ENCODE measurements at regions not wholly inside any gene's neighbourhood (a gene's known extent, or its start where the extent isn't known, plus 50 kb on each side); places are given as distances from the start of the nearest gene placed in this dataset.

DNA sequence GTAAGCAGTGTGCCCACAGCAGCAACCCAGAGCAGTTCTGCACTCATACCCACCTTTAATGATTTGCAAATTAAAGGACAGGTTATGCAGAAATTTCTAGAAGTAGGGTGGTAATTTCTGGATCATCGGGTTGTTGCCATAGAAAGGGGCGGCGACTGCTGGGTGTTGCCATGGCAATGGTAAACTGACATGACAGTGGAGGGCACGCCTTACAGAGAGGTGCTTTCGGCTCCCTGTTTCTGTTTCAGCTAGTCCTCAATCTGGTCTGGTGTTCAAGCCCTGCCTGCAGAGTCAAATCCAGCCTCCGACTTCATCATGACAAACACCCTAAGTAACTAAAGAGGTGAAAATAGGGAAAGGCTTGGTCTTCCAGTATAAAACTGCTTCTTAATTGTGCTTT is 667.7 kb downstream of the SOCS6 start:
- H3K4me3 Mint-ChIP-seq (ENCODE audit: unreplicated experiment), result no peak overlapping the region
- no peaks in the 10 kb centered on the region for H3K4me1 Mint-ChIP-seq (ENCODE audit: low read depth, unreplicated experiment)
- TF ChIP-seq, protein P1, sequence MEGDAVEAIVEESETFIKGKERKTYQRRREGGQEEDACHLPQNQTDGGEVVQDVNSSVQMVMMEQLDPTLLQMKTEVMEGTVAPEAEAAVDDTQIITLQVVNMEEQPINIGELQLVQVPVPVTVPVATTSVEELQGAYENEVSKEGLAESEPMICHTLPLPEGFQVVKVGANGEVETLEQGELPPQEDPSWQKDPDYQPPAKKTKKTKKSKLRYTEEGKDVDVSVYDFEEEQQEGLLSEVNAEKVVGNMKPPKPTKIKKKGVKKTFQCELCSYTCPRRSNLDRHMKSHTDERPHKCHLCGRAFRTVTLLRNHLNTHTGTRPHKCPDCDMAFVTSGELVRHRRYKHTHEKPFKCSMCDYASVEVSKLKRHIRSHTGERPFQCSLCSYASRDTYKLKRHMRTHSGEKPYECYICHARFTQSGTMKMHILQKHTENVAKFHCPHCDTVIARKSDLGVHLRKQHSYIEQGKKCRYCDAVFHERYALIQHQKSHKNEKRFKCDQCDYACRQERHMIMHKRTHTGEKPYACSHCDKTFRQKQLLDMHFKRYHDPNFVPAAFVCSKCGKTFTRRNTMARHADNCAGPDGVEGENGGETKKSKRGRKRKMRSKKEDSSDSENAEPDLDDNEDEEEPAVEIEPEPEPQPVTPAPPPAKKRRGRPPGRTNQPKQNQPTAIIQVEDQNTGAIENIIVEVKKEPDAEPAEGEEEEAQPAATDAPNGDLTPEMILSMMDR (IDR thresholded peaks at IDR 0.05; ENCODE audit: partially characterized antibody, unreplicated experiment), result no peak
- no peaks in the 10 kb centered on the region for H3K36me3 Mint-ChIP-seq (ENCODE audit: unreplicated experiment)
- no peaks in the 10 kb centered on the region for H3K9me3 Mint-ChIP-seq (ENCODE audit: unreplicated experiment)
- DNase-seq, result no peak
- H3K27me3 Mint-ChIP-seq (ENCODE audit: unreplicated experiment), result no peaks in the 10 kb centered on the region
- no peak overlapping the region for H3K27ac Mint-ChIP-seq (ENCODE audit: unreplicated experiment)

GRCh38 chr18:70936160-70936559 is 647.3 kb downstream of the SOCS6 start:
- Mint-ChIP-seq H3K27me3 (ENCODE audit: unreplicated experiment) (no peaks in the 10 kb centered on the region), H3K4me3 (ENCODE audit: unreplicated experiment) (no peak overlapping the region), H3K9me3 (ENCODE audit: unreplicated experiment) (no peaks in the 10 kb centered on the region), H3K4me1 (ENCODE audit: low read depth, unreplicated experiment) (no peaks in the 10 kb centered on the region), H3K36me3 (ENCODE audit: unreplicated experiment) (no peaks in the 10 kb centered on the region), H3K27ac (ENCODE audit: unreplicated experiment) (no peak overlapping the region)
- TF ChIP-seq, protein P1 (IDR thresholded peaks at IDR 0.05; ENCODE audit: partially characterized antibody, unreplicated experiment), result no peak
- DNase-seq, result no peak

DNA sequence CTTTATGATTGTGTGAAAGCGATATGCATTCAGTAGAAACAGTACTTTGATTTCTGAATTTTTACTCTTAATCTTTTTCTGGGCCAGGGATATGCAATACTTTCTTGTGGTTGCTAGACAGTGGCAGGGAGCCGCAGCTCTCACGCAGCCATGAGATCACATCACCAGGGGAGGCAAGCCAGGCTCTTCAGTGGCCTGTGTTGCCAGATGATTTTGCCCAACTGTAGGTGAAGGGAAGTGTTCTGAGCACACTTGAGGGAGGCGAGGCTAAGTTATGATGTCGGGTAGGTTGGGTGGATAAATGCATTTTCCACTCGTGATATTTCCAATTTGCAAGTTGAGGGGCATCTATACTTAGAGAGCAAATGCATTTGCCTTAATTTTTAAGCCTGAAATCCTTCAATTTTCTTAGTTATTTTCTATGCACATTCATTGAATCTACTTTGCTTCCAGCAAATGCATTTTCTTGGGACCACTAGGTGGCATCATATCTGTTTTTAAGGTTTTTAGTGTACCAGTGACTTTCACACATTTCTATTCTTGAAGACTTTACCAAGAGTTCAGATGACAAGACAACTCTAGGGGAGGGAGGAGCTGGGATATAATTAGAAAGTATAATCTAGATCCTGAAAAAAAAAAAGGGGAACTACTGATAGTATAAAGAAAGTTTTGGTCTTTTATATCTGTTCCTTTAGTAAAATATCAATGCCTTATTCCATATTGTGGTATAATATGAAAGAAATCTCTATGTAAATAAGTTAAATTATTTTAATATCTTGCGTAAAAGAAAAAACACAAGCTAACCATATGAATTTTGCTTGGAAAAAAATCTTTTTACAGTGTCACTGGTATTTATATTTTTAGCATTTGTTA is 643.3 kb downstream of the SOCS6 start:
- no peak for DNase-seq
- Mint-ChIP-seq H3K27ac (ENCODE audit: unreplicated experiment) (no peak overlapping the region), H3K4me3 (ENCODE audit: unreplicated experiment) (no peak overlapping the region), H3K27me3 (ENCODE audit: unreplicated experiment) (no peaks in the 10 kb centered on the region), H3K4me1 (ENCODE audit: low read depth, unreplicated experiment) (no peaks in the 10 kb centered on the region), H3K9me3 (ENCODE audit: unreplicated experiment) (no peaks in the 10 kb centered on the region), H3K36me3 (ENCODE audit: unreplicated experiment) (no peaks in the 10 kb centered on the region)
- TF ChIP-seq, protein P1 (IDR thresholded peaks at IDR 0.05; ENCODE audit: partially characterized antibody, unreplicated experiment), result peak; percentile 75

GRCh38 chr18:70920840-70921374 is 632.1 kb downstream of the SOCS6 start:
- H3K4me3 Mint-ChIP-seq (ENCODE audit: unreplicated experiment), result no peak overlapping the region
- H3K9me3 Mint-ChIP-seq (ENCODE audit: unreplicated experiment), result peaks cover 7% of the 10 kb centered on the region
- peaks cover 12% of the 10 kb centered on the region for H3K4me1 Mint-ChIP-seq (ENCODE audit: low read depth, unreplicated experiment)
- H3K36me3 Mint-ChIP-seq (ENCODE audit: unreplicated experiment), result no peaks in the 10 kb centered on the region
- peak overlapping the region; percentile 98 for H3K27ac Mint-ChIP-seq (ENCODE audit: unreplicated experiment)
- H3K27me3 Mint-ChIP-seq (ENCODE audit: unreplicated experiment), result peaks cover 5% of the 10 kb centered on the region
- DNase-seq, result peak; percentile 85
- TF ChIP-seq, protein P1 (IDR thresholded peaks at IDR 0.05; ENCODE audit: partially characterized antibody, unreplicated experiment), result no peak

GRCh38 chr18:70907673-70908072 is 618.8 kb downstream of the SOCS6 start:
- peaks cover 3% of the 10 kb centered on the region for H3K9me3 Mint-ChIP-seq (ENCODE audit: unreplicated experiment)
- H3K4me1 Mint-ChIP-seq (ENCODE audit: low read depth, unreplicated experiment), result peaks cover 9% of the 10 kb centered on the region
- no peak for DNase-seq
- peak overlapping the region; percentile 90 for H3K27ac Mint-ChIP-seq (ENCODE audit: unreplicated experiment)
- TF ChIP-seq, protein P1 (IDR thresholded peaks at IDR 0.05; ENCODE audit: partially characterized antibody, unreplicated experiment), result no peak
- H3K27me3 Mint-ChIP-seq (ENCODE audit: unreplicated experiment), result no peaks in the 10 kb centered on the region
- no peak overlapping the region for H3K4me3 Mint-ChIP-seq (ENCODE audit: unreplicated experiment)
- peaks cover 1% of the 10 kb centered on the region for H3K36me3 Mint-ChIP-seq (ENCODE audit: unreplicated experiment)
